ENCODE measurements at regions not wholly inside any gene's neighbourhood (a gene's known extent, or its start where the extent isn't known, plus 50 kb on each side); places are given as distances from the start of the nearest gene placed in this dataset.

DNA sequence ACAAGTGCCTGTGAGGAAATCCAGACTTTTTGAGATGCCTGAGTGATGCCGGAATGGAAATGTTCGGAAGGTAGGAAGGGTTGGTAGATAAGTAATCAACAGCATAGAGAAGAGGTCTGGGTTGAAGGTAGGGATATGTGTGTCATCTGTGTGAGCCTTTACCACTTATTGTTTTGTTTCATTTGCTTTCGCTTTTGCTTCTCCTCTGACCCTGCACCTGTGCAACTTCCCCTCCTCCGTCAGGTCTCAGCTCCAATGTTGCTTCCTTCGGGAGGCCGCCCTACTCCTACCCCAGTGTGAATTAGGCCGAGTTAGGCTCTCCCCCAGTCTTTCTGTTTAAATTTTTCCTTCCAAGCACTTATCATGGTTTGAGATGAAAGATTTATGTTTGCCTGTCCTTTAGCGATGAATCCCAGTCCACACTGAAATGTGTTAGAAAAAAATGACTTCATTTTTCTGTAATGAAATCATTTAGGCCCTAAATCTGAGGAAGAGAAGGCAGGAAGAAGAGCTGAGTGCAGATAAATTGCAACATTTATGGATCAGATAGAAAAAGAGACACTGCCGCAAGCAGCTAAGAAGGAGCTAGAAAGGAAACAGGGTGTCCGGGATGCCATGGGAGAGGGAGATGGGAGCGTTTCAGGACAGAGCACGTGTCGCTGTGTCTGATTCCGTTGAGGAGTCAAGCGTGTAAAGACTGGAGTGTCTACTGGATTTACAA lies 139.6 kb upstream of the PELI1 start:
- no peak for DNase-seq (ENCODE audit: low spot score)

- DNase-seq (ENCODE audit: low spot score): no peak
These were observed 140.5 kb upstream of the PELI1 start for GRCh38 chr2:64284751-64285150.

GRCh38 chr2:64287202-64287740 lies 143.1 kb upstream of the PELI1 start:
- DNase-seq (ENCODE audit: low spot score): no peak

DNA sequence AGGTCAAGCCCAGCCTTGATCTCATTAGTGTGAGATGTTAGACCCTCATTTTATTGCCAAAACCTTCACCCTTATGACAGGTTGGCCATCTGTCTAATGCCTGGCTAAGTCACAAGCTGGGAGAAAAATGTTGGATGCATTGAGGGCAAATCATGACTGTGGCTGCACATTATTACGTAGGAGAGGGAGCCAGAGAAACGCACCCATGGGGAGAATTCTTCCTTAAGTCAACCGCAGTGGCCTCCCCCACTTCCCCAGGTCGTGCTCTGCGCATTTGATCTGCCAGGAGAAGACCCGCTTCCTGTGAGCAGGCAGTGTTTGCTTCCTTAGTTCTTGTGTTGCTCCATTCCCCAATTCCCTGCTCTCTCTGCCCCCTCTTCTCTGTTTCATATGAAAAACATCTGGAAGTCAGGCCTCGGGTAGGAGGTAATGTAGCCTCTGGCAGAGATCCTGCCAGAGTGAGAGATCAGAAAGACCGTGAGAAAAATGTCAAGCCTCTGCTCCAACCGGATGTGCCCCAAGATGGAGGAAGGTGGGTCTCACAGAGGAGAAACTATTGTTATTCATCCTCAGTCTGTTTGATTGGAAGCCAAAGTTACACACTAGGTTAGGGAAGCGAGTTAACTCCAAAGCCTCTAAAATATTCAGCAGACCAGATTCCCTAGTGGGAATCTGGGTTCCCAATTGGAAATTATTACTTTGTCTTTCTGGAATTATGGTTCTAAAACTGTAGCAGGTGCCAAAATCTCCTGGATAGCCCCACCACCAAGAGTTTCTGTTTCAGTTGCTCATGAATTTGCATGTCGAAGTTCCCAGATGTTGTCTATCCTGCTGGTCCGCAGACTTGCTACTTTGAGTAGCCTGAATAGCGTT lies 144.3 kb upstream of the PELI1 start:
- DNase-seq (ENCODE audit: low spot score): no peak

- no peak for DNase-seq (ENCODE audit: low spot score)
These were observed 145.0 kb upstream of the PELI1 start for GRCh38 chr2:64289251-64289650.

GRCh38 chr2:64289737-64290136 lies 145.5 kb upstream of the PELI1 start:
- DNase-seq (ENCODE audit: low spot score): no peak

- peak; percentile 91 for DNase-seq (ENCODE audit: low spot score)
These were observed 147.0 kb upstream of the PELI1 start for GRCh38 chr2:64291181-64291580.

GRCh38 chr2:64295326-64296139 lies 151.3 kb upstream of the PELI1 start:
- no peak for DNase-seq (ENCODE audit: low spot score)

DNA sequence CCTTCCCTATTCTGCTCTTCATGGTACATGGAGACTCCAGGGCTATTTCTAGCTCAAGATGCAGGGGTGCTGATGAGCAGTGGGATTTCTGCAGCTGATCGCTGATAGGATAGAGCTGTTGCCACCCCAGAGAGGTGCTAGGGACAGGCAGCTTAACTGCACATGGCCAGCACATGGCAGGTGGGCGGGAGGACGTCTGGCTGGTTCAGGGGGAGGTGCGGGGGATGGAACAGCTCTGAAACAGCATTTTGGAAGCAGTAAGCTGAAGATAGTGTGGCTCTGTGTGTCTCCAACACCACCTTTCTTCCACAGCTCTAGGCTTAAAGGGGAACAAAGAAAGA lies 151.9 kb upstream of the PELI1 start:
- no peak for DNase-seq (ENCODE audit: low spot score)

GRCh38 chr2:64296695-64297346 lies 152.6 kb upstream of the PELI1 start:
- no peak for DNase-seq (ENCODE audit: low spot score)

DNA sequence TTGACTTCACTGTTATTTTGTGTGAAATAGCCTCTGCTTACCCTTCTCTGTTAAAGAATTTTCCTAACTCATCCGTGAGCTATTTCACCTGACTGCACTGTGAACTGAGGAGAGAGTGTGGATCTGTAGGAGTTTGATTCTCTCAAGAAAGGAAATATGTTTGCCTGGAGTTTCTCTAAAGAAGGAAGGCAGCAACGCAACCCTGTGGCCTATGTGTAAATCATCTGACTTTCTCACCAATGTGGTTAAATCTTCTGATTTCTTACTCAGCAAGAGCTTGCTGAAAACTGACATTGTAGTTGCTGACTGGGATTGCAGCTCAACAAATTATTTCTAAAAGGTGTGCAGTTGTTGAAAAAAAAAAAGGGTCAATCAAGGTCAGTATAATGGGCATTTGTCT lies 153.9 kb upstream of the PELI1 start:
- DNase-seq (ENCODE audit: low spot score): no peak

- no peak for DNase-seq (ENCODE audit: low spot score)
These were observed 153.9 kb upstream of the LGALSL start for GRCh38 chr2:64300066-64300465.

GRCh38 chr2:64303250-64303649 lies 150.7 kb upstream of the LGALSL start:
- no peak for DNase-seq (ENCODE audit: low spot score)

- no peak for DNase-seq (ENCODE audit: low spot score)
These were observed 146.5 kb upstream of the LGALSL start for GRCh38 chr2:64307421-64307820.

DNA sequence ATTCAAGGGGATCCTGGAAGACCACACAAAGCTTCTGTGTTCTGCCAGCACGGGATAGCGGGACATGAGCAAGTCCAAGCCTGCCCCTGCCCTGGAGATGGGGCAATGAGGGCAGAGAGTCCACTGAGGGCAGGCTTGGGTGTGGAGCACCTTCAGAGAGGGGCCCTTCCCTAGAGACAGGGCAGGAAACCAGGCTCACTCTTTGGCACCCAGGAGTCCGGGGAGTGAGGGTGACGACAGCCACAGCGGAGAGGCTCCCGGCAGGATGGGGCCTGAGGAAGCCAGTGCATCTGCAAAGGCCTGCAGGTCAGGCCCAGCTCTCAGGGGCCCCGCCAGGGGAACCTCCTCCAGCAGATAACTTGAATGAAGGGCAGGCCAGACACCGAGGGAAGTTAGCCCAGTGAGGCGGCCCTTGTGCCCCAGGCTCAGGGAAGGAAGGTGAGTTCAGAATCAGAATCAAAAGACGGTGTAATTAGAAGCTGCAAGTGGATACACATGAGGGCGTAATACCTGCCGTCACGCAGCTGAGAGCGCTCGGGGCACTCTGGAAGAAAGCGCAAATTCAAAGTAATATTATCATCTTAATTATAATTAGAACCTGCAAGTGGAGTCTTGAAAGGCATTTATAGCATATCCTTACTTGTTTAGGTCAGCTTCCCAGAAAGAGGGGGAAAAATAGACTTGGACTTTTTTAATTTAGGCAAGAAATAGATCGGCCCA lies 142.6 kb upstream of the LGALSL start:
- DNase-seq (ENCODE audit: low spot score): no peak

DNA sequence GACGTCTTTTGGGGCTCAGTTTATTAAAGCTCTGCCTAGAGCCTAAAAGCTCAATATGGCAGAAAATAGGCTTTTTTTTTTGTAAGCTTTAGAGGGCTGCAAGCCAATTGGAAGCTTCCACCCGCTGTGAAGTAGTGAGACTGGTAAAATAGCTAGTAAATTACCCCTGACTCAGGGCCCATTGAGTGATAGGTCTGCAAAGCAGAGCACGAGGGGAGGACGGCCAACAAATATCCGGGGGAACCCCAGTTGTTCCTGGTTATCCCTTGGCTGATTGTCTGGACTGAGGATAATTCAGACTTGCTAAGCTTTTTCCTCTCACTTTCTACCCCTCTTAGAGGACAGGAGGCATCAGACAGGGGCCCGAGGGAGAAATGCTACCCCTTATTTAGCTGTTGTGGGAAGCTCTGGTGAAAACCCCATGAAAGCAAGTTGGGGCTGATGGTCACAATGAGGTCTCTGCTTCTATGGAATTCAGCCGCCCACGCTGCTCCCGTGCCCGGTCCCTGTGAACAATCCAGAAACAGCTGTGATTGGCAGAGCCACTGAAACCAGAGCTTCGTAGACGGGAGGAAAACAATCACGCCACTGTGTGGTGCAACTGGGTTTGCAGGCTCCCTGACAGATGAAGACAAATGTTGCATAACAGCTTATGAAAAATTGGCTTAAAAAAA lies 141.9 kb upstream of the LGALSL start:
- DNase-seq (ENCODE audit: low spot score): peak; percentile 15

DNA sequence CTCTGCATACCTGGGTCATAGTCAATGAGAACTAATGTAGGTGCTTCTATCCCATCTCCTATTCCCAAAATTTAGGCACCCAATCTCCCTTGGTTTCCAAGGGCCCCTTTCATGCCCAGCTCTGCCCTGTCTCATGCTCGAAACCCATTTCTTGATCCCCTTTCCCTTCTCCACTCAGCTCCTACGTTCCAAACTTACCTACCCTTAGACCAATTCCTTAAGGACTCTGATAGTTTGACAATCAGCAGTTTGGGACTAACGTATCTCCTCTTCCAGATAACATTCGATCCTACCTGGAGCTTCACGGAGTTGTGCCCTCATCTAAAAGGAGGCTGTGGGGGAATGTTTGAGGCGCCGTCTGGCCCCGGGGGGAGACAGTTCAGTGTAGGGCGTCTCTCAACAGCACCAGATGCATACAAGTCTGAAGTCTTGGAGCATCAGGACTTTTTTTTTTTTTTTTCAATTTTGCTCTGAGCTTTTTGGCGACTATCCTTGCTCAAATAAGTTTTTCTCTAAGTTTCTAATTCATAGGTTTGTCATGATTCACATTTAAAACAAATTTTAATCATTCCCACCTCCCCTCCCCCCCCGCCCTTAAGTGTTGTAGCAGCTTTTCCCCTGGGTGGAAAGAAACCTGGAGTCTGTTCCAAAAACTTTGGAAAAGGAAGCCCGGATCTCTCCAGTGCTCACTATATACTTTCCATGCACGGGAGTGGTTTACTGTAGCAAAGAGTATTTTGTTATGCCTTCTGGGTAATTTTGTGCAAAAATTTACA lies 141.2 kb upstream of the LGALSL start:
- no peak for DNase-seq (ENCODE audit: low spot score)

DNA sequence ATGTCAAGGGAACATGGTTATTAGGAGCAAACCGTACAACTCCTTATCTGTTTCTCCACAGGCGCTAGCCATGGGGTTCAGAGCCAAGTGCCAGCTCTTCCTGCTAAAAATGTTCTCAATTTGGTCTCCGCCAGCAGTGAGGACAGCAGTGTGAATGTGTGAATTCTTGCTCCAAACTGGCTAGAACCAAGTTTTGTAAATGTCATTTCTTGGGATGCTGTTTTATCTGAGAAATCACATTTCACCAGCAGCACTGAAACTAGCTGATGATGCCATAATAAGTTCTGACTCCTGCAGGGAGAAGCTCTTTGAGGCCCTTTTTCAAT lies 140.6 kb upstream of the LGALSL start:
- DNase-seq (ENCODE audit: low spot score): no peak

DNA sequence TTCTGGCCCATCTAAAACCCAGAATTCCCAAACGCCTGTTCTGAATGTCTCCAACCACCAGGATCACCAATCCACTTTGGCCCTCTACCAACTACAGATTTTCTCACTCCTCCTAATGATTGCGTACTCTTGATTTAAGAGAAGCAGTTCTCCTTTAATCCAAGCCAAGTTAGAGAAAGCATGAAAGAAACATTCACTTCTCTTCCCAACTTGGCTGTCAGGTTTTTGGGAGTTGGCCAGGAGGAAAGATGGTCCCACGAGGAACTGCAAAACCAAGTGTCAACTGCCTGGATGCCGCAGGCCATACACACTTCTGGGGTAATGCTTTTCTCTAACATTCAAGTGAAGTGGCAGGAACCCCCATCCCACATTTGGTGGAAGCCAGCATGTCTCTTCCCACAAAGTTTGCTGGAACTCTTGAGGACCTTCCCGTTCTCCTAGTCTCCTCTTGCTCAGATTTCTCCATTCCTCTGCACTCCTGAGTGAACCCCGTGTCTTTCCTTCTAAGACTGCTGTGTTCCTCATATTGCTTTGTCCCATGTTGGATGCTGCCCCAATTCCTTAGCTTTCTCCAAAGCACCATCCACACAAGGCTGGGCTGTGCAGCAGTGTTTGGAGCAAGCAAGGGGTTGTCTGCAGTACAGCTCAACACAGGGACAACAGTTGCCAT lies 138.5 kb upstream of the LGALSL start:
- no peak for DNase-seq (ENCODE audit: low spot score)

All from A172 (cell line).